WTC11 (cell line): ENCODE measurements at regions not wholly inside any gene's neighbourhood (a gene's known extent, or its start where the extent isn't known, plus 50 kb on each side); places are given as distances from the start of the nearest gene placed in this dataset.
A peak's percentile ranks its signal among the peaks of the same experiment; 100 is the strongest.

Experiments used
- ATAC-seq: fragments of 200-7000 bp; cut with Tn5 transposase; 2 replicates; pipeline ENCODE4 v1.10.0; 2021; ENCODE audit warnings: mild to moderate bottlenecking, moderate library complexity
- CTCF ChIA-PET: fragments of 300-600 bp; sonication (Branson Sonifier 250); formaldehyde crosslinking; loops from one replicate; lab custom pipeline; 2021; ENCODE audit warnings: antibody characterized with exemption; lab: Charles Lee
- POLR2A ChIA-PET: fragments of 350-600 bp; sonication (Branson Sonifier 250); formaldehyde crosslinking; loops from one replicate; lab custom pipeline; 2021; ENCODE audit warnings: antibody characterized with exemption; lab: Charles Lee
- DNase-seq: peaks from one replicate; pipeline ENCODE4 v3.0.0; 2021; ENCODE audit warnings: low spot score
- H3K27ac Mint-ChIP-seq: 2 replicates; pipeline ENCODE4 v1.8.0; 2021; ENCODE audit warnings: mixed read lengths
- H3K27me3 Mint-ChIP-seq: 2 replicates; pipeline ENCODE4 v1.8.0; 2021; ENCODE audit warnings: low read depth, mild to moderate bottlenecking, moderate library complexity, mixed read lengths
- H3K36me3 Mint-ChIP-seq: 2 replicates; pipeline ENCODE4 v1.8.0; 2021; ENCODE audit warnings: mixed read lengths
- H3K4me1 Mint-ChIP-seq: 2 replicates; pipeline ENCODE4 v1.8.0; 2022; ENCODE audit warnings: mixed read lengths
- H3K4me3 Mint-ChIP-seq: 2 replicates; pipeline ENCODE4 v1.8.0; 2021; ENCODE audit warnings: mild to moderate bottlenecking, moderate library complexity, mixed read lengths
- H3K9me3 Mint-ChIP-seq: 2 replicates; pipeline ENCODE4 v1.8.0; 2021; ENCODE audit warnings: mixed read lengths
- ARID4B ChIP-seq: sonication (generic); formaldehyde crosslinking; IDR thresholded peaks from 2 replicates; pipeline ENCODE4 v1.8.0; 2023; ENCODE audit warnings: missing genetic modification reagents, mild to moderate bottlenecking, borderline replicate concordance
- CREB1 ChIP-seq: sonication (generic); formaldehyde crosslinking; IDR thresholded peaks from 2 replicates; pipeline ENCODE4 v1.8.0; 2023; ENCODE audit warnings: mild to moderate bottlenecking, missing genetic modification reagents
- EMX1 ChIP-seq: fragments of 250-450 bp; sonication (Bioruptor Pico); IDR thresholded peaks from 2 replicates; pipeline ENCODE4 v1.8.0; 2021; ENCODE audit warnings: mild to moderate bottlenecking
- ERG ChIP-seq: fragments of 250-450 bp; sonication (Bioruptor Pico); IDR thresholded peaks from 2 replicates; pipeline ENCODE4 v1.8.0; 2021; ENCODE audit warnings: mild to moderate bottlenecking
- FOXJ3 ChIP-seq: sonication (generic); formaldehyde crosslinking; IDR thresholded peaks from 2 replicates; pipeline ENCODE4 v1.9.0; 2021; ENCODE audit warnings: missing genetic modification reagents, mild to moderate bottlenecking, borderline replicate concordance
- FOXK1 ChIP-seq: sonication (generic); formaldehyde crosslinking; IDR thresholded peaks from 2 replicates; pipeline ENCODE4 v1.8.0; 2022; ENCODE audit warnings: mild to moderate bottlenecking, moderate library complexity, missing genetic modification reagents
- FOXP1 ChIP-seq: sonication (generic); formaldehyde crosslinking; IDR thresholded peaks from 2 replicates; pipeline ENCODE4 v1.8.0; 2022; ENCODE audit warnings: missing genetic modification reagents, mild to moderate bottlenecking, moderate library complexity, borderline replicate concordance
- NFATC4 ChIP-seq: fragments of 250-450 bp; sonication (Bioruptor Pico); IDR thresholded peaks from 2 replicates; pipeline ENCODE4 v1.9.0; 2021; ENCODE audit warnings: mild to moderate bottlenecking
- NFE2L1 ChIP-seq: sonication (generic); formaldehyde crosslinking; IDR thresholded peaks from 2 replicates; pipeline ENCODE4 v1.8.1; 2023; ENCODE audit warnings: missing genetic modification reagents
- NR2C2 ChIP-seq: sonication (generic); formaldehyde crosslinking; IDR thresholded peaks from 2 replicates; pipeline ENCODE4 v1.8.0; 2022; ENCODE audit warnings: mild to moderate bottlenecking, missing genetic modification reagents
- RORB ChIP-seq: fragments of 250-450 bp; sonication (Bioruptor Pico); IDR thresholded peaks from 2 replicates; pipeline ENCODE4 v1.9.0; 2021; ENCODE audit warnings: mild to moderate bottlenecking
- SMAD4 ChIP-seq: sonication (generic); formaldehyde crosslinking; IDR thresholded peaks from 2 replicates; pipeline ENCODE4 v1.8.0; 2022; ENCODE audit warnings: mild to moderate bottlenecking, missing genetic modification reagents
- TEAD1 ChIP-seq: sonication (generic); formaldehyde crosslinking; IDR thresholded peaks from 2 replicates; pipeline ENCODE4 v1.8.0; 2022; ENCODE audit warnings: mild to moderate bottlenecking, missing genetic modification reagents
- ZBTB21 ChIP-seq: sonication (generic); formaldehyde crosslinking; IDR thresholded peaks from 2 replicates; pipeline ENCODE4 v1.8.1; 2023; ENCODE audit warnings: mild to moderate bottlenecking, missing genetic modification reagents, borderline replicate concordance
- ZNF121 ChIP-seq: sonication (generic); formaldehyde crosslinking; IDR thresholded peaks from 2 replicates; pipeline ENCODE4 v1.8.0; 2023; ENCODE audit warnings: missing genetic modification reagents
- ZNF423 ChIP-seq: fragments of 250-450 bp; sonication (Bioruptor Pico); IDR thresholded peaks from 2 replicates; pipeline ENCODE4 v2.1.2; 2022; ENCODE audit warnings: mild to moderate bottlenecking, moderate library complexity
- ZNF425 ChIP-seq: fragments of 250-450 bp; sonication (Bioruptor Pico); conservative IDR thresholded peaks from 2 replicates; pipeline ENCODE4 v1.9.0; 2021; ENCODE audit warnings: mild to moderate bottlenecking
- ZNF512 ChIP-seq: sonication (generic); formaldehyde crosslinking; IDR thresholded peaks from 2 replicates; pipeline ENCODE4 v1.8.1; 2022; ENCODE audit warnings: missing genetic modification reagents, borderline replicate concordance
- ZNF671 ChIP-seq: fragments of 250-450 bp; sonication (Bioruptor Pico); IDR thresholded peaks from 2 replicates; pipeline ENCODE4 v1.8.0; 2021; ENCODE audit warnings: mild to moderate bottlenecking
- TF ChIP-seq, protein P1 (sequence below): sonication (generic); formaldehyde crosslinking; IDR thresholded peaks from 2 replicates; pipeline ENCODE4 v1.8.1; 2022; ENCODE audit warnings: mild to moderate bottlenecking, missing genetic modification reagents, moderate library complexity, borderline replicate concordance
- TF ChIP-seq, protein P2 (sequence below): sonication (generic); formaldehyde crosslinking; IDR thresholded peaks from 2 replicates; pipeline ENCODE4 v1.8.1; 2022; ENCODE audit warnings: low read depth, mild to moderate bottlenecking, moderate library complexity, missing genetic modification reagents, borderline replicate concordance
- TF ChIP-seq, protein P3 (sequence below): sonication (generic); formaldehyde crosslinking; IDR thresholded peaks from 2 replicates; pipeline ENCODE4 v1.8.1; 2023; ENCODE audit warnings: mild to moderate bottlenecking, missing genetic modification reagents

GRCh38 chr18:41850781-41851180 is 104.3 kb upstream of the PIK3C3 start (continued):
- no peak for TF ChIP-seq ARID4B (CRISPR knock-in tag)
- TF ChIP-seq ZNF121 (CRISPR knock-in tag) = no peak
- TF ChIP-seq ZNF425 (CRISPR knock-in tag) = no peak

GRCh38 chr18:41849632-41850031 is 105.4 kb upstream of the PIK3C3 start:
- Mint-ChIP-seq H3K9me3 (no peaks in the 10 kb centered on the region), H3K4me1 (peaks cover 37% of the 10 kb centered on the region), H3K36me3 (no peaks in the 10 kb centered on the region), H3K4me3 (no peak overlapping the region), H3K27me3 (no peaks in the 10 kb centered on the region), H3K27ac (no peak overlapping the region)
- CTCF ChIA-PET = no interaction called here
- no peak for ATAC-seq
- TF ChIP-seq RORB (CRISPR knock-in tag) = peak; percentile 78; the same call in 1 of the 2 replicates
- no peak for TF ChIP-seq ZNF423
- no peak for TF ChIP-seq ZNF671 (CRISPR knock-in tag)
- POLR2A ChIA-PET = no interaction called here
- no peak for DNase-seq

GRCh38 chr18:41845563-41845962 is 109.5 kb upstream of the PIK3C3 start:
- no peak for ATAC-seq
- H3K4me1 Mint-ChIP-seq = peaks cover 11% of the 10 kb centered on the region
- H3K9me3 Mint-ChIP-seq = no peaks in the 10 kb centered on the region
- ChIA-PET POLR2A (no interaction called here), CTCF (no interaction called here)
- DNase-seq = no peak
- no peaks in the 10 kb centered on the region for H3K27me3 Mint-ChIP-seq
- H3K27ac Mint-ChIP-seq = no peak overlapping the region
- no peak for TF ChIP-seq NR2C2 (CRISPR knock-in tag)
- TF ChIP-seq NFATC4 = no peak
- TF ChIP-seq FOXK1 (CRISPR knock-in tag) = no peak
- no peak for TF ChIP-seq ZBTB21 (CRISPR knock-in tag)
- TF ChIP-seq, protein P1, sequence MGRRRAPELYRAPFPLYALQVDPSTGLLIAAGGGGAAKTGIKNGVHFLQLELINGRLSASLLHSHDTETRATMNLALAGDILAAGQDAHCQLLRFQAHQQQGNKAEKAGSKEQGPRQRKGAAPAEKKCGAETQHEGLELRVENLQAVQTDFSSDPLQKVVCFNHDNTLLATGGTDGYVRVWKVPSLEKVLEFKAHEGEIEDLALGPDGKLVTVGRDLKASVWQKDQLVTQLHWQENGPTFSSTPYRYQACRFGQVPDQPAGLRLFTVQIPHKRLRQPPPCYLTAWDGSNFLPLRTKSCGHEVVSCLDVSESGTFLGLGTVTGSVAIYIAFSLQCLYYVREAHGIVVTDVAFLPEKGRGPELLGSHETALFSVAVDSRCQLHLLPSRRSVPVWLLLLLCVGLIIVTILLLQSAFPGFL = no peak
- TF ChIP-seq, protein P2, sequence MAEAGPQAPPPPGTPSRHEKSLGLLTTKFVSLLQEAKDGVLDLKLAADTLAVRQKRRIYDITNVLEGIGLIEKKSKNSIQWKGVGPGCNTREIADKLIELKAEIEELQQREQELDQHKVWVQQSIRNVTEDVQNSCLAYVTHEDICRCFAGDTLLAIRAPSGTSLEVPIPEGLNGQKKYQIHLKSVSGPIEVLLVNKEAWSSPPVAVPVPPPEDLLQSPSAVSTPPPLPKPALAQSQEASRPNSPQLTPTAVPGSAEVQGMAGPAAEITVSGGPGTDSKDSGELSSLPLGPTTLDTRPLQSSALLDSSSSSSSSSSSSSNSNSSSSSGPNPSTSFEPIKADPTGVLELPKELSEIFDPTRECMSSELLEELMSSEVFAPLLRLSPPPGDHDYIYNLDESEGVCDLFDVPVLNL = no peak
- no peak for TF ChIP-seq RORB (CRISPR knock-in tag)
- TF ChIP-seq ZNF512 = no peak
- TF ChIP-seq FOXP1 (CRISPR knock-in tag) = no peak
- TF ChIP-seq SMAD4 (CRISPR knock-in tag) = no peak
- no peak for TF ChIP-seq CREB1 (CRISPR knock-in tag)
- TF ChIP-seq EMX1 (CRISPR knock-in tag) = no peak
- no peak for TF ChIP-seq TEAD1 (CRISPR knock-in tag)
- no peak for TF ChIP-seq NFE2L1 (CRISPR knock-in tag)
- no peak for TF ChIP-seq ERG (CRISPR knock-in tag)
- TF ChIP-seq, protein P3, sequence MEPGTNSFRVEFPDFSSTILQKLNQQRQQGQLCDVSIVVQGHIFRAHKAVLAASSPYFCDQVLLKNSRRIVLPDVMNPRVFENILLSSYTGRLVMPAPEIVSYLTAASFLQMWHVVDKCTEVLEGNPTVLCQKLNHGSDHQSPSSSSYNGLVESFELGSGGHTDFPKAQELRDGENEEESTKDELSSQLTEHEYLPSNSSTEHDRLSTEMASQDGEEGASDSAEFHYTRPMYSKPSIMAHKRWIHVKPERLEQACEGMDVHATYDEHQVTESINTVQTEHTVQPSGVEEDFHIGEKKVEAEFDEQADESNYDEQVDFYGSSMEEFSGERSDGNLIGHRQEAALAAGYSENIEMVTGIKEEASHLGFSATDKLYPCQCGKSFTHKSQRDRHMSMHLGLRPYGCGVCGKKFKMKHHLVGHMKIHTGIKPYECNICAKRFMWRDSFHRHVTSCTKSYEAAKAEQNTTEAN = no peak
- no peak for TF ChIP-seq FOXJ3
- H3K4me3 Mint-ChIP-seq = no peak overlapping the region
- no peaks in the 10 kb centered on the region for H3K36me3 Mint-ChIP-seq
